Caco-2 (cell line): ENCODE measurements at regions not wholly inside any gene's neighbourhood (a gene's known extent, or its start where the extent isn't known, plus 50 kb on each side); places are given as distances from the start of the nearest gene placed in this dataset.

Source experiments
- BruUV-seq: library from RNA; stranded (reverse); fragments of 400-500 nt; replicated peaks from 2 replicates; lab custom pipeline; 2021; lab: Mats Ljungman, UMichigan
- CTCF ChIA-PET: fragments of 300-600 bp; sonication (Branson Sonifier 250); formaldehyde crosslinking; loops from one replicate; lab custom pipeline; 2022; ENCODE audit warnings: antibody characterized with exemption; lab: Charles Lee
- POLR2A ChIA-PET: fragments of 300-600 bp; sonication (Branson Sonifier 250); formaldehyde crosslinking; loops from one replicate; lab custom pipeline; 2022; ENCODE audit warnings: antibody characterized with exemption; lab: Charles Lee
- DNase-seq, 2 experiments: peaks; one replicate each; pipeline versions ENCODE4 v3.0.0 to v3.0.0-alpha.2; 2020 to 2022
- H3K27me3 ChIP-seq: replicated peaks from 2 replicates; pipeline ENCODE4 v1.6.0; 2011; ENCODE audit warnings: low read length; ENCODE audit not compliant: control insufficient read depth, insufficient read depth
- H3K36me3 ChIP-seq: 2 replicates; pipeline ENCODE4 v1.5.1; 2011; ENCODE audit warnings: low read length; ENCODE audit not compliant: control insufficient read depth, insufficient read depth
- H3K4me1 ChIP-seq: fragments of 250-450 bp; sonication (Bioruptor Pico); 2 replicates; pipeline ENCODE4 v1.5.1; 2020; ENCODE audit warnings: mild to moderate bottlenecking
- H3K4me3 ChIP-seq: 2 replicates; pipeline ENCODE4 v1.5.1; 2011; ENCODE audit warnings: low read depth, mild to moderate bottlenecking, control low read depth, low read length
- H3K9me3 ChIP-seq: fragments of 250-450 bp; sonication (Bioruptor Pico); 2 replicates; pipeline ENCODE4 v1.5.1; 2020; ENCODE audit warnings: mild to moderate bottlenecking, moderate library complexity
- H3K27ac Mint-ChIP-seq: one replicate; pipeline ENCODE4 v1.8.0; 2022; ENCODE audit warnings: mixed read lengths; ENCODE audit not compliant: unreplicated experiment
- H3K27me3 Mint-ChIP-seq: one replicate; pipeline ENCODE4 v1.8.0; 2022; ENCODE audit warnings: mixed read lengths; ENCODE audit not compliant: insufficient read depth, unreplicated experiment
- H3K36me3 Mint-ChIP-seq: one replicate; pipeline ENCODE4 v1.8.0; 2022; ENCODE audit warnings: mild to moderate bottlenecking, mixed read lengths; ENCODE audit not compliant: insufficient read depth, unreplicated experiment
- H3K4me1 Mint-ChIP-seq: one replicate; pipeline ENCODE4 v1.8.0; 2022; ENCODE audit warnings: low read depth, mixed read lengths; ENCODE audit not compliant: unreplicated experiment
- H3K4me3 Mint-ChIP-seq: one replicate; pipeline ENCODE4 v1.8.0; 2022; ENCODE audit warnings: mild to moderate bottlenecking, moderate library complexity, mixed read lengths; ENCODE audit not compliant: unreplicated experiment
- H3K9me3 Mint-ChIP-seq: one replicate; pipeline ENCODE4 v1.8.0; 2022; ENCODE audit warnings: mixed read lengths; ENCODE audit not compliant: unreplicated experiment
- intact Hi-C: fragments of 100-400 bp; cut with micrococcal nuclease; formaldehyde crosslinking; loops from one replicate; pipeline ENCODE4 v1.10.0; 2022; ENCODE audit not compliant: unreplicated experiment
- TF ChIP-seq, protein P1 (sequence below), 2 experiments: fragments of 200-600 bp in 1 of 2; IDR thresholded peaks; 1 replicate in 1 of 2; 2 replicates in 1 of 2; pipeline versions ENCODE4 v1.5.1 to v1.8.0; 2011 to 2022; ENCODE audit warnings: antibody characterized with exemption in 1 of 2, control low read depth in 1 of 2, inconsistent platforms in 1 of 2, low read depth in 1 of 2, low read length in 1 of 2, mild to moderate bottlenecking in 1 of 2, moderate library complexity in 1 of 2; ENCODE audit not compliant: insufficient read depth in 1 of 2, severe bottlenecking in 1 of 2, unreplicated experiment in 1 of 2

DNA sequence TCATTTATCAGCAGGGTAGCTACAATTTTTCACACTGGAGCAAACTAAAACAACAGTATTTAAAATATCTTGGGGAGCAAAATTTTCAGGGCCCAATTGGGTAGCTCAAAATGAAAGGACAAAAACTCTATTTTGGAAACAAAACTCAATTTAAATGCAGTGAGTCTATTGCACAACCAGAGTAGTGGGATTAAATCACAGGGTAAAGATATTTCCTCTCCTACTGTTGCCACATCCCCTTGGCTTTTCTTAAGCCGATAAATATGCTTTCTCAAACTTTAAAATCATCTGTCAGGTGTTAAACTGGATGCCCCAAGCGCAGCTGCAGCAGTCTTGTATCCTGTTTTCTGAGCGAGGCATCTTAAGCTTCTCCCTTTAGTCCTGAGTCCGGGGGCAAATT is 1474.3 kb upstream of the CDH9 start:
- ChIA-PET CTCF (no interaction called here), POLR2A (no interaction called here)
- H3K9me3 Mint-ChIP-seq = no peaks in the 10 kb centered on the region
- no peak for DNase-seq
- H3K27me3 ChIP-seq = no peaks in the 10 kb centered on the region
- no peak overlapping the region for H3K4me3 ChIP-seq
- intact Hi-C loops = no loop called here
- no peaks in the 10 kb centered on the region for H3K36me3 Mint-ChIP-seq
- H3K4me1 ChIP-seq = no peaks in the 10 kb centered on the region
- no peaks in the 10 kb centered on the region for H3K4me1 Mint-ChIP-seq
- H3K36me3 ChIP-seq = no peaks in the 10 kb centered on the region
- H3K4me3 Mint-ChIP-seq = no peak overlapping the region
- TF ChIP-seq, protein P1, sequence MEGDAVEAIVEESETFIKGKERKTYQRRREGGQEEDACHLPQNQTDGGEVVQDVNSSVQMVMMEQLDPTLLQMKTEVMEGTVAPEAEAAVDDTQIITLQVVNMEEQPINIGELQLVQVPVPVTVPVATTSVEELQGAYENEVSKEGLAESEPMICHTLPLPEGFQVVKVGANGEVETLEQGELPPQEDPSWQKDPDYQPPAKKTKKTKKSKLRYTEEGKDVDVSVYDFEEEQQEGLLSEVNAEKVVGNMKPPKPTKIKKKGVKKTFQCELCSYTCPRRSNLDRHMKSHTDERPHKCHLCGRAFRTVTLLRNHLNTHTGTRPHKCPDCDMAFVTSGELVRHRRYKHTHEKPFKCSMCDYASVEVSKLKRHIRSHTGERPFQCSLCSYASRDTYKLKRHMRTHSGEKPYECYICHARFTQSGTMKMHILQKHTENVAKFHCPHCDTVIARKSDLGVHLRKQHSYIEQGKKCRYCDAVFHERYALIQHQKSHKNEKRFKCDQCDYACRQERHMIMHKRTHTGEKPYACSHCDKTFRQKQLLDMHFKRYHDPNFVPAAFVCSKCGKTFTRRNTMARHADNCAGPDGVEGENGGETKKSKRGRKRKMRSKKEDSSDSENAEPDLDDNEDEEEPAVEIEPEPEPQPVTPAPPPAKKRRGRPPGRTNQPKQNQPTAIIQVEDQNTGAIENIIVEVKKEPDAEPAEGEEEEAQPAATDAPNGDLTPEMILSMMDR (IDR thresholded peaks at IDR 0.05; ENCODE audit: insufficient read depth in 1 of 2, low read depth in 1 of 2, low read length in 1 of 2, severe bottlenecking in 1 of 2, unreplicated experiment in 1 of 2) = no peak
- BruUV-seq = no TSS peak
- no peak overlapping the region for H3K27ac Mint-ChIP-seq
- no peaks in the 10 kb centered on the region for H3K9me3 ChIP-seq
- H3K27me3 Mint-ChIP-seq = no peaks in the 10 kb centered on the region

DNA sequence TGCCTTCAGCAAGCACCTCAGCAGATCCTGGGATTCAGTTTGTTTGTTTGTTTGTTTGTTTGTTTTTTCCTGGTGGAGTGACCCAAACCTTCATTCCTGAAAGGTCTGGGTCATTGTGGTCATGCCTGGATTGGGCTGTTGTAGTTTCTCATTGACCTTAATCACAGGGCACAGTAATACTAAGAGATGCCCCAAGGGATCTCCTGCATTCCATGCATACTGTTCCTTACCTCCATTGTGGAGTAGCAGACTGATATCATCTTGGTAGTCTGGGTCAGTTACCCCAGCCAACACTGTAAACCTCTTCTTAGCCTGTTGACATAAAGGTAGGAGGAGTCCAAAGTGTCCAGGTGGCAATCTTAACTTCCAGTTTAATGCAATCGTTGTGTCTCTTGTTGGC is 1466.7 kb upstream of the CDH9 start:
- intact Hi-C loops = no loop called here
- H3K27me3 Mint-ChIP-seq = no peaks in the 10 kb centered on the region
- TF ChIP-seq, protein P1 (IDR thresholded peaks at IDR 0.05; ENCODE audit: insufficient read depth in 1 of 2, low read depth in 1 of 2, low read length in 1 of 2, severe bottlenecking in 1 of 2, unreplicated experiment in 1 of 2) = no peak
- H3K36me3 Mint-ChIP-seq = no peaks in the 10 kb centered on the region
- ChIA-PET CTCF (no interaction called here), POLR2A (no interaction called here)
- no peak overlapping the region for H3K27ac Mint-ChIP-seq
- BruUV-seq = no TSS peak
- no peaks in the 10 kb centered on the region for H3K9me3 Mint-ChIP-seq
- Histone ChIP-seq H3K4me1 (no peaks in the 10 kb centered on the region), H3K9me3 (no peaks in the 10 kb centered on the region), H3K27me3 (no peaks in the 10 kb centered on the region), H3K4me3 (no peak overlapping the region), H3K36me3 (no peaks in the 10 kb centered on the region)
- DNase-seq = no peak
- no peak overlapping the region for H3K4me3 Mint-ChIP-seq
- no peaks in the 10 kb centered on the region for H3K4me1 Mint-ChIP-seq

DNA sequence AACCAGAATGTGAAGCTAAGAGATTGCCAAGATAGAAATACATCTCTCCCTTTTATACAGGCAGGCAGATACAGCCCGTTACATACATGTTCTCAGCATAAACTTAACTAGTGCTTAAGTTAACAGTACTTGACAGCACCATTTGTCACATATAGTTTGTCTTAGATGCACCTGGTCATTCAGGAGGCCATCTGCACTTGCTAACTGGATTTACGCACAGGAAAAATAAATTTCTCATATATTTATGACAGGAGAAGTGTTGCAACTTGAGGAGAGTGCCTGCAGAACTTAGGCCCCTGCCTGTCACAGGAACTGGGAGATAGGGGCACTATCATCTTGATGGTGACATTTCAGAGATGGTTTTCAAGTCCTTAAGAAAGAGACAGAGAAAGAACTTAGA is 1462.1 kb upstream of the CDH9 start:
- H3K36me3 ChIP-seq = no peaks in the 10 kb centered on the region
- no peak for DNase-seq
- no peaks in the 10 kb centered on the region for H3K4me1 ChIP-seq
- H3K27me3 ChIP-seq = no peaks in the 10 kb centered on the region
- Mint-ChIP-seq H3K36me3 (no peaks in the 10 kb centered on the region), H3K4me1 (no peaks in the 10 kb centered on the region), H3K9me3 (no peaks in the 10 kb centered on the region), H3K27me3 (no peaks in the 10 kb centered on the region), H3K4me3 (no peak overlapping the region), H3K27ac (no peak overlapping the region)
- BruUV-seq = no TSS peak
- ChIA-PET CTCF (no interaction called here), POLR2A (no interaction called here)
- intact Hi-C loops = no loop called here
- H3K4me3 ChIP-seq = no peak overlapping the region
- no peaks in the 10 kb centered on the region for H3K9me3 ChIP-seq
- TF ChIP-seq, protein P1 (IDR thresholded peaks at IDR 0.05; ENCODE audit: insufficient read depth in 1 of 2, low read depth in 1 of 2, low read length in 1 of 2, severe bottlenecking in 1 of 2, unreplicated experiment in 1 of 2) = no peak
